Liver (tissue), 9 donors: ENCODE measurements at regions not wholly inside any gene's neighbourhood (a gene's known extent, or its start where the extent isn't known, plus 50 kb on each side); places are given as distances from the start of the nearest gene placed in this dataset. TPM values are rescaled to one million over a fixed set of nuclear protein-coding genes. Genes with fewer than 3 reads are reported as not detected.

Experiments used
- DNase-seq: peaks from one replicate; pipeline ENCODE4 v3.0.0-alpha.2; 2017; ENCODE audit warnings: low spot score
- H3K27ac ChIP-seq, 2 donors: one replicate each; pipeline ENCODE4 v1.7.0; 2013; ENCODE audit warnings: inconsistent platforms in 2 of 2, low read length in 2 of 2, control low read depth in 1 of 2, low read depth in 1 of 2, mild to moderate bottlenecking in 1 of 2
- H3K27me3 ChIP-seq, 4 donors: one replicate each; pipeline versions ENCODE4 v1.6.1 to v1.7.0; 2013; ENCODE audit warnings: low read length in 3 of 4, inconsistent platforms in 1 of 4, mild to moderate bottlenecking in 1 of 4, moderate library complexity in 1 of 4; ENCODE audit not compliant: control insufficient read depth in 4 of 4, insufficient read depth in 4 of 4
- H3K36me3 ChIP-seq, 4 donors: one replicate each; pipeline versions ENCODE4 v1.6.1 to v1.7.0; 2013; ENCODE audit warnings: low read length in 3 of 4, mild to moderate bottlenecking in 3 of 4, low read depth in 1 of 4, moderate library complexity in 1 of 4; ENCODE audit not compliant: control insufficient read depth in 4 of 4, insufficient read depth in 3 of 4
- H3K4me1 ChIP-seq, 4 donors: one replicate each; pipeline versions ENCODE4 v1.6.1 to v1.7.0; 2013; ENCODE audit warnings: low read length in 3 of 4, mild to moderate bottlenecking in 3 of 4, moderate library complexity in 1 of 4; ENCODE audit not compliant: control insufficient read depth in 4 of 4, insufficient read depth in 4 of 4
- H3K4me3 ChIP-seq, 3 donors: one replicate each; pipeline versions ENCODE4 v1.6.1 to v1.7.0; 2013; ENCODE audit warnings: low read length in 3 of 3, control low read depth in 1 of 3, low read depth in 1 of 3, mild to moderate bottlenecking in 1 of 3
- H3K9ac ChIP-seq, 2 donors: one replicate each; pipeline ENCODE4 v1.7.0; 2013; ENCODE audit warnings: low read length in 2 of 2, mild to moderate bottlenecking in 2 of 2, moderate library complexity in 2 of 2, control low read depth in 1 of 2, low read depth in 1 of 2
- H3K9me3 ChIP-seq, 4 donors: one replicate each; pipeline versions ENCODE4 v1.6.1 to v1.7.0; 2013; ENCODE audit warnings: low read length in 3 of 4; ENCODE audit not compliant: control insufficient read depth in 4 of 4
- EGR1 ChIP-seq, 2 donors: IDR thresholded peaks; 2 replicates each; pipeline ENCODE4 v1.6.1; 2016 to 2018; ENCODE audit warnings: antibody characterized with exemption in 2 of 2, low read depth in 2 of 2
- FOXA1 ChIP-seq: IDR thresholded peaks from 2 replicates; pipeline ENCODE4 v1.6.1; 2016; ENCODE audit warnings: antibody characterized with exemption
- FOXA2 ChIP-seq: IDR thresholded peaks from 2 replicates; pipeline ENCODE4 v1.6.1; 2016; ENCODE audit warnings: antibody characterized with exemption
- GABPA ChIP-seq, 2 donors: IDR thresholded peaks in 1 of 2; conservative IDR thresholded peaks in 1 of 2; 2 replicates each; pipeline ENCODE4 v1.6.1; 2016; ENCODE audit warnings: antibody characterized with exemption in 2 of 2, mild to moderate bottlenecking in 1 of 2, moderate library complexity in 1 of 2
- HNF4A ChIP-seq, 2 donors: conservative IDR thresholded peaks; 2 replicates each; pipeline ENCODE4 v1.6.1; 2016; ENCODE audit warnings: antibody characterized with exemption in 2 of 2, mild to moderate bottlenecking in 2 of 2
- HNF4G ChIP-seq: IDR thresholded peaks from 2 replicates; pipeline ENCODE4 v1.6.1; 2016; ENCODE audit warnings: antibody characterized with exemption
- JUND ChIP-seq, 2 donors: IDR thresholded peaks; 2 replicates each; pipeline ENCODE4 v1.6.1; 2016; ENCODE audit warnings: antibody characterized with exemption in 2 of 2
- NR2F2 ChIP-seq: IDR thresholded peaks from 2 replicates; pipeline ENCODE4 v1.6.1; 2016; ENCODE audit warnings: antibody characterized with exemption
- RAD21 ChIP-seq, 2 donors: IDR thresholded peaks; 2 replicates each; pipeline ENCODE4 v1.6.1; 2016; ENCODE audit warnings: antibody characterized with exemption in 2 of 2, mild to moderate bottlenecking in 2 of 2
- SP1 ChIP-seq: IDR thresholded peaks from 2 replicates; pipeline ENCODE4 v1.6.1; 2018; ENCODE audit warnings: antibody characterized with exemption, mild to moderate bottlenecking
- TAF1 ChIP-seq: conservative IDR thresholded peaks from 2 replicates; pipeline ENCODE4 v1.6.1; 2016; ENCODE audit warnings: antibody characterized with exemption, mild to moderate bottlenecking
- YY1 ChIP-seq: IDR thresholded peaks from 2 replicates; pipeline ENCODE4 v1.6.1; 2016; ENCODE audit warnings: antibody characterized with exemption, mild to moderate bottlenecking
- WGBS: extraction: QIAGEN DNeasy Blood & Tissue Kit; methylation state at CpG from one replicate; pipeline ENCODE4 v1.1.7; 2013; 5-methylcytosine and 5-hydroxymethylcytosine counted together
- small RNA-seq: library from RNA; depleted of rRNA; stranded (forward); fragments of <200 nt; gene quantifications from one replicate; pipeline ENCODE3, GENCODE V24; 2014
- TF ChIP-seq, protein P1 (sequence below): IDR thresholded peaks from 2 replicates; pipeline ENCODE4 v1.6.1; 2016; ENCODE audit warnings: antibody characterized with exemption
- TF ChIP-seq, protein P2 (sequence below): IDR thresholded peaks from 2 replicates; pipeline ENCODE4 v1.6.1; 2016; ENCODE audit warnings: antibody characterized with exemption, mild to moderate bottlenecking
- TF ChIP-seq, protein P3 (sequence below): fragments of 150-350 bp; IDR thresholded peaks from 2 replicates; pipeline ENCODE4 v1.5.1; 2017; ENCODE audit warnings: improper control_type of control experiment, low read depth, low read length; ENCODE audit not compliant: missing input control
- TF ChIP-seq, protein P4 (sequence below): IDR thresholded peaks from 2 replicates; pipeline ENCODE4 v1.6.1; 2016; ENCODE audit warnings: antibody characterized with exemption
- TF ChIP-seq, protein P5 (sequence below): IDR thresholded peaks from 2 replicates; pipeline ENCODE4 v1.6.1; 2016; ENCODE audit warnings: antibody characterized with exemption
- donor health status: healthy.
- donor health status: healthy.
- donor health status: healthy.
- donor health status: healthy.
- donor health status: healthy.

DNA sequence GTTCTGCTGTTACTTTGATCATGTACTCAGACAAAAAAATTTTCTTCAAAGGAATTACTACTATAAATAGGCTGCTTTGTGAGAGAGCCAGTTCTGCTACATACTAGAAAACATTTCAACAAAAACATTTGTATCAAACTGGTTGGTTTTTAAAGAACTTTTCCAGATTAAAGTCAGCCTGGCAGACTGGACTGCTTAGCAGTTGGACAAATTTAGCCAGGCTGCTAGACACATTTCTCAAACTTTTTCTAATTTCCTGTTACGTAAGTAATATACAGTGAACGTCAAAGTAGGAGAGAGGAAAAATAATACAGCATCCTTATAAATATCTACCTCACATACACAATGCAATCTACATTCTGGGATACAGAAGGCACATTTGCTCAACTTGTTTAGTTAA lies 109.5 kb downstream of the SP3 start:
- peaks cover 0 to 4% (median 2%) of the 10 kb centered on the region in 4 donors for H3K4me1 ChIP-seq
- WGBS, result 73% methylated on average over 2 of the region's 2 CpGs
- H3K27ac ChIP-seq, result no peak overlapping the region
- no peaks in the 10 kb centered on the region for H3K27me3 ChIP-seq
- TF ChIP-seq TAF1, result no peak
- no peak for TF ChIP-seq HNF4A (conservative IDR thresholded peaks at IDR 0.05)
- TF ChIP-seq, protein P1, sequence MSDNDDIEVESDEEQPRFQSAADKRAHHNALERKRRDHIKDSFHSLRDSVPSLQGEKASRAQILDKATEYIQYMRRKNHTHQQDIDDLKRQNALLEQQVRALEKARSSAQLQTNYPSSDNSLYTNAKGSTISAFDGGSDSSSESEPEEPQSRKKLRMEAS, result no peak
- TF ChIP-seq, protein P2, sequence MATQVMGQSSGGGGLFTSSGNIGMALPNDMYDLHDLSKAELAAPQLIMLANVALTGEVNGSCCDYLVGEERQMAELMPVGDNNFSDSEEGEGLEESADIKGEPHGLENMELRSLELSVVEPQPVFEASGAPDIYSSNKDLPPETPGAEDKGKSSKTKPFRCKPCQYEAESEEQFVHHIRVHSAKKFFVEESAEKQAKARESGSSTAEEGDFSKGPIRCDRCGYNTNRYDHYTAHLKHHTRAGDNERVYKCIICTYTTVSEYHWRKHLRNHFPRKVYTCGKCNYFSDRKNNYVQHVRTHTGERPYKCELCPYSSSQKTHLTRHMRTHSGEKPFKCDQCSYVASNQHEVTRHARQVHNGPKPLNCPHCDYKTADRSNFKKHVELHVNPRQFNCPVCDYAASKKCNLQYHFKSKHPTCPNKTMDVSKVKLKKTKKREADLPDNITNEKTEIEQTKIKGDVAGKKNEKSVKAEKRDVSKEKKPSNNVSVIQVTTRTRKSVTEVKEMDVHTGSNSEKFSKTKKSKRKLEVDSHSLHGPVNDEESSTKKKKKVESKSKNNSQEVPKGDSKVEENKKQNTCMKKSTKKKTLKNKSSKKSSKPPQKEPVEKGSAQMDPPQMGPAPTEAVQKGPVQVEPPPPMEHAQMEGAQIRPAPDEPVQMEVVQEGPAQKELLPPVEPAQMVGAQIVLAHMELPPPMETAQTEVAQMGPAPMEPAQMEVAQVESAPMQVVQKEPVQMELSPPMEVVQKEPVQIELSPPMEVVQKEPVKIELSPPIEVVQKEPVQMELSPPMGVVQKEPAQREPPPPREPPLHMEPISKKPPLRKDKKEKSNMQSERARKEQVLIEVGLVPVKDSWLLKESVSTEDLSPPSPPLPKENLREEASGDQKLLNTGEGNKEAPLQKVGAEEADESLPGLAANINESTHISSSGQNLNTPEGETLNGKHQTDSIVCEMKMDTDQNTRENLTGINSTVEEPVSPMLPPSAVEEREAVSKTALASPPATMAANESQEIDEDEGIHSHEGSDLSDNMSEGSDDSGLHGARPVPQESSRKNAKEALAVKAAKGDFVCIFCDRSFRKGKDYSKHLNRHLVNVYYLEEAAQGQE, result no peak
- no peak for TF ChIP-seq JUND (IDR thresholded peaks at IDR 0.05)
- no peak for TF ChIP-seq RAD21 (IDR thresholded peaks at IDR 0.05)
- no peak for TF ChIP-seq GABPA (IDR thresholded peaks at IDR 0.05 in 1 of 2, conservative IDR thresholded peaks at IDR 0.05 in 1 of 2)
- no peak for TF ChIP-seq YY1
- TF ChIP-seq, protein P3, sequence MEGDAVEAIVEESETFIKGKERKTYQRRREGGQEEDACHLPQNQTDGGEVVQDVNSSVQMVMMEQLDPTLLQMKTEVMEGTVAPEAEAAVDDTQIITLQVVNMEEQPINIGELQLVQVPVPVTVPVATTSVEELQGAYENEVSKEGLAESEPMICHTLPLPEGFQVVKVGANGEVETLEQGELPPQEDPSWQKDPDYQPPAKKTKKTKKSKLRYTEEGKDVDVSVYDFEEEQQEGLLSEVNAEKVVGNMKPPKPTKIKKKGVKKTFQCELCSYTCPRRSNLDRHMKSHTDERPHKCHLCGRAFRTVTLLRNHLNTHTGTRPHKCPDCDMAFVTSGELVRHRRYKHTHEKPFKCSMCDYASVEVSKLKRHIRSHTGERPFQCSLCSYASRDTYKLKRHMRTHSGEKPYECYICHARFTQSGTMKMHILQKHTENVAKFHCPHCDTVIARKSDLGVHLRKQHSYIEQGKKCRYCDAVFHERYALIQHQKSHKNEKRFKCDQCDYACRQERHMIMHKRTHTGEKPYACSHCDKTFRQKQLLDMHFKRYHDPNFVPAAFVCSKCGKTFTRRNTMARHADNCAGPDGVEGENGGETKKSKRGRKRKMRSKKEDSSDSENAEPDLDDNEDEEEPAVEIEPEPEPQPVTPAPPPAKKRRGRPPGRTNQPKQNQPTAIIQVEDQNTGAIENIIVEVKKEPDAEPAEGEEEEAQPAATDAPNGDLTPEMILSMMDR, result no peak
- TF ChIP-seq NR2F2, result no peak
- no peak for TF ChIP-seq SP1
- TF ChIP-seq, protein P4, sequence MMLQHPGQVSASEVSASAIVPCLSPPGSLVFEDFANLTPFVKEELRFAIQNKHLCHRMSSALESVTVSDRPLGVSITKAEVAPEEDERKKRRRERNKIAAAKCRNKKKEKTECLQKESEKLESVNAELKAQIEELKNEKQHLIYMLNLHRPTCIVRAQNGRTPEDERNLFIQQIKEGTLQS, result no peak
- TF ChIP-seq HNF4G, result no peak
- TF ChIP-seq, protein P5, sequence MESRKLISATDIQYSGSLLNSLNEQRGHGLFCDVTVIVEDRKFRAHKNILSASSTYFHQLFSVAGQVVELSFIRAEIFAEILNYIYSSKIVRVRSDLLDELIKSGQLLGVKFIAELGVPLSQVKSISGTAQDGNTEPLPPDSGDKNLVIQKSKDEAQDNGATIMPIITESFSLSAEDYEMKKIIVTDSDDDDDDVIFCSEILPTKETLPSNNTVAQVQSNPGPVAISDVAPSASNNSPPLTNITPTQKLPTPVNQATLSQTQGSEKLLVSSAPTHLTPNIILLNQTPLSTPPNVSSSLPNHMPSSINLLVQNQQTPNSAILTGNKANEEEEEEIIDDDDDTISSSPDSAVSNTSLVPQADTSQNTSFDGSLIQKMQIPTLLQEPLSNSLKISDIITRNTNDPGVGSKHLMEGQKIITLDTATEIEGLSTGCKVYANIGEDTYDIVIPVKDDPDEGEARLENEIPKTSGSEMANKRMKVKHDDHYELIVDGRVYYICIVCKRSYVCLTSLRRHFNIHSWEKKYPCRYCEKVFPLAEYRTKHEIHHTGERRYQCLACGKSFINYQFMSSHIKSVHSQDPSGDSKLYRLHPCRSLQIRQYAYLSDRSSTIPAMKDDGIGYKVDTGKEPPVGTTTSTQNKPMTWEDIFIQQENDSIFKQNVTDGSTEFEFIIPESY, result no peak
- TF ChIP-seq EGR1 (IDR thresholded peaks at IDR 0.05; ENCODE audit: low read depth in 2 of 2), result no peak
- no peak for TF ChIP-seq FOXA1
- TF ChIP-seq FOXA2, result no peak
- no peak overlapping the region for H3K4me3 ChIP-seq
- H3K36me3 ChIP-seq, result no peaks in the 10 kb centered on the region
- H3K9ac ChIP-seq, result no peak overlapping the region
- no peaks in the 10 kb centered on the region for H3K9me3 ChIP-seq
- DNase-seq, result no peak

Small RNAs in the stretch of these regions (small RNA-seq; reads per million reads assigned to genes)
- gene AC013410.2, result not detected
